Epithelial cell of esophagus (primary cell): ENCODE measurements at regions not wholly inside any gene's neighbourhood (a gene's known extent, or its start where the extent isn't known, plus 50 kb on each side); places are given as distances from the start of the nearest gene placed in this dataset.
A peak's percentile ranks its signal among the peaks of the same experiment; 100 is the strongest.

ENCODE experiments used
- DNase-seq: peaks from one replicate; pipeline ENCODE4 v3.0.0; 2010; ENCODE audit warnings: low read depth
- H3K4me3 ChIP-seq: 2 replicates; pipeline ENCODE4 v1.5.1; 2011; ENCODE audit warnings: mild to moderate bottlenecking, low read length, control low read depth
- CTCF ChIP-seq: IDR thresholded peaks from 2 replicates; pipeline ENCODE4 v1.5.1; 2011; ENCODE audit warnings: low read depth, mild to moderate bottlenecking, low read length, control low read depth, inconsistent platforms; ENCODE audit not compliant: insufficient read depth; ENCODE audit errors: missing control alignments

- no peak overlapping the region for H3K4me3 ChIP-seq
- no peak for DNase-seq
- no peak for TF ChIP-seq CTCF
Observed at GRCh38 chr9:17068671-17069070, 66.2 kb upstream of the CNTLN start.

GRCh38 chr9:17065062-17065461 lies 69.8 kb upstream of the CNTLN start:
- H3K4me3 ChIP-seq = no peak overlapping the region
- no peak for TF ChIP-seq CTCF
- peak; percentile 5 for DNase-seq

GRCh38 chr9:17064558-17064957 lies 70.3 kb upstream of the CNTLN start:
- DNase-seq = no peak
- H3K4me3 ChIP-seq = no peak overlapping the region
- TF ChIP-seq CTCF = no peak

DNA sequence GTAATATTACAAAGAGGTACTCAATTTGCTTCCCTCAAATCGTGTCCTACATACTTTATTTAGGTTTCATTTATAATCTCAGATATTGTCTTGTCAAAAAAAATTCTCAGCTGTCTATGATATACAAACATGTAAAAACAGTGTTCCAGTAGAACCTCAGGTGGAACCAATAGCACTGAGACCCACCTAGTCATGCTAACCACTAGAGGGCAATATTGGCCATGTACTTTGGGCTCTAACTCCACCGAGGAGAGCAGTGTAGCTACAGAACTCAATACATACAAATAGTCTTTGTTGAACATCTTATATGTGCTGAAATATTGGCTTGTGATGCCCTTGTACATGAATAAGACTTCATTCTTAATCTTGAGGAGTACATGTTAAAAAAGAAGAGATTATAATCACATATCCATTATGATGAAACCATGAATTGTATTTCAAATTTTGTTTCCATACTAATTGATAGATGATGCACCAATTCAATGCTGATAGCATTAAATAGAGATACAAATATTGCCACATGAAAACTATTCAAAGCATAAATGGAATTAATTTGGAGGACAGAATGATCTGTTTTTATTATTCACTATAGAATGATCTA lies 71.2 kb upstream of the CNTLN start:
- DNase-seq = peak; percentile 64
- TF ChIP-seq CTCF = peak; percentile 87
- H3K4me3 ChIP-seq = no peak overlapping the region

DNA sequence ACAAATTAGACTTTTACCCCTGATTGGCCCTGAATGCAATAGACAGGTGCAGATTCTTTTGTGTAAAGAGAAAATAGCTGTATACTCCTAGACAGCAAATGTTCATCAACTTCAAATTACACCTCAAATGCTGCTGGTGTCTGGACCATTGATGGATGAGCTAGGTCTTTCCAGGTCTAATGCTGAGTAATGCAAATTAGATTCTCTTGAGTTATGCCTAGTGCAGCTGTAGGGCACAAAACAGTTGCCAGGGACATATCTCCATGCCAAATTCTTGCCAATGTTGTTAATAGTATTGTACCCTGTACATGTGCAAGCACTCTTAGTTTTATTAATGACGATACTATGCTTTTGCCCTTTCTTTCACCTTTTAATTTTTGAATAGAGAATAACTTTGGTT lies 72.3 kb upstream of the CNTLN start:
- no peak overlapping the region for H3K4me3 ChIP-seq
- no peak for TF ChIP-seq CTCF
- no peak for DNase-seq

DNA sequence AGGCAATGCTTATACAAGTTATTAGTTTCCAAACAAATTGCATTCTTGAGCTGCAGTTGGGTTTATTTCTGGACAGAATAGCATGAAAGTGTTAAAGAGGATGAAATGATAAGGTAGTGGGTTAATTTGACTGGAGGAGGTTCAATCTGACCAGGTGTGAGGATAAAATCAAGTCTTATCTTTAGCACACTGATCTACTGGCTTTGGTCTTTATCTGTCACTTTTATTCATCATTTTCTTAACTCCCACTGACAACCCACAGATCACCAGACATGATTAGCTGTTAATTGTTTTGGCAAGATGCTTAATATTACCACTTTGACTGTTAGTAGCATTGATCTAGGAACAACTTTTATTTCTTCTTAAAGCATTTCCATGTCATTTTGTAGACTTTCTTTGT lies 74.4 kb upstream of the CNTLN start:
- no peak overlapping the region for H3K4me3 ChIP-seq
- DNase-seq = no peak
- no peak for TF ChIP-seq CTCF

- TF ChIP-seq CTCF = no peak
- H3K4me3 ChIP-seq = no peak overlapping the region
- DNase-seq = no peak
Observed at GRCh38 chr9:17059465-17059864, 75.4 kb upstream of the CNTLN start.
